ENCODE measurements at regions not wholly inside any gene's neighbourhood (a gene's known extent, or its start where the extent isn't known, plus 50 kb on each side); places are given as distances from the start of the nearest gene placed in this dataset.

DNA sequence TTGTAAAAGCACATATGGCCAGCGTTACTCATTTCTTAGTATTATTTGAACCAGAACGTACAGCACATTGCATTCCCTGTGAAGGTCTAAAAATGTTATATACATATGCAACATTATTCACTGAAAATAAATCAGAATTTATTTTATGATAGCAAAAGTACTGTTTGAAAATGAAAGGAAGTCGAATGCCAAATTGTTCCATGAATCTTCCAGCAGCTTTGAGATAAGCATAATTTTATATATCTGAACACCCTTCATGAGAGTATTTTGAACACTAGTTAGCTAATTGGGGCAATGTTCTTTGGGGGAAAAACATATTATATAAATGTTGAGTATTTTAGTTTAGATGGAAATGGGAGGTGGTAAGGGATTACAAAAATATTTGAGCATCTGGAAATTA, 300.7 kb upstream of the SYT1 start:
- TF ChIP-seq, protein P1, sequence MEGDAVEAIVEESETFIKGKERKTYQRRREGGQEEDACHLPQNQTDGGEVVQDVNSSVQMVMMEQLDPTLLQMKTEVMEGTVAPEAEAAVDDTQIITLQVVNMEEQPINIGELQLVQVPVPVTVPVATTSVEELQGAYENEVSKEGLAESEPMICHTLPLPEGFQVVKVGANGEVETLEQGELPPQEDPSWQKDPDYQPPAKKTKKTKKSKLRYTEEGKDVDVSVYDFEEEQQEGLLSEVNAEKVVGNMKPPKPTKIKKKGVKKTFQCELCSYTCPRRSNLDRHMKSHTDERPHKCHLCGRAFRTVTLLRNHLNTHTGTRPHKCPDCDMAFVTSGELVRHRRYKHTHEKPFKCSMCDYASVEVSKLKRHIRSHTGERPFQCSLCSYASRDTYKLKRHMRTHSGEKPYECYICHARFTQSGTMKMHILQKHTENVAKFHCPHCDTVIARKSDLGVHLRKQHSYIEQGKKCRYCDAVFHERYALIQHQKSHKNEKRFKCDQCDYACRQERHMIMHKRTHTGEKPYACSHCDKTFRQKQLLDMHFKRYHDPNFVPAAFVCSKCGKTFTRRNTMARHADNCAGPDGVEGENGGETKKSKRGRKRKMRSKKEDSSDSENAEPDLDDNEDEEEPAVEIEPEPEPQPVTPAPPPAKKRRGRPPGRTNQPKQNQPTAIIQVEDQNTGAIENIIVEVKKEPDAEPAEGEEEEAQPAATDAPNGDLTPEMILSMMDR (IDR thresholded peaks at IDR 0.05; ENCODE audit: poor library complexity): no peak
- TF ChIP-seq EZH2 (IDR thresholded peaks at IDR 0.05; ENCODE audit: borderline replicate concordance): no peak

All from hepatocyte (in vitro differentiated cells).